Stimulated activated CD4-positive, alpha-beta T cell treated with anti-CD3 and anti-CD28 coated beads, TNF-alpha, amount 100 ng/mL, for 4 hours (primary cell): ENCODE measurements at regions not wholly inside any gene's neighbourhood (a gene's known extent, or its start where the extent isn't known, plus 50 kb on each side); places are given as distances from the start of the nearest gene placed in this dataset.

Experiments used
- DNase-seq, 3 experiments: peaks; one replicate each; pipeline ENCODE4 v3.0.0-alpha.2; 2020; ENCODE audit warnings: low read depth in 3 of 3

- DNase-seq = no peak
These were observed 315.8 kb upstream of the TEX13C start for GRCh38 chrX:125003746-125004446.

GRCh38 chrX:125004799-125005198 is 314.9 kb upstream of the TEX13C start:
- no peak for DNase-seq

- DNase-seq = no peak
These were observed 313.8 kb upstream of the TEX13C start for GRCh38 chrX:125005863-125006262.

- DNase-seq = no peak
These were observed 313.0 kb upstream of the TEX13C start for GRCh38 chrX:125006704-125007103.

- no peak for DNase-seq
These were observed 307.1 kb upstream of the TEX13C start for GRCh38 chrX:125012585-125012984.

- DNase-seq = no peak
These were observed 290.5 kb upstream of the TEX13C start for GRCh38 chrX:125029131-125029530.
